Fibroblast of skin of abdomen (primary cell): ENCODE measurements at regions not wholly inside any gene's neighbourhood (a gene's known extent, or its start where the extent isn't known, plus 50 kb on each side); places are given as distances from the start of the nearest gene placed in this dataset.
"Not testable (repeated sequence)": the region's sequence is repeated elsewhere in the genome, so short reads cannot be mapped to it uniquely, and the experiment has no call there.

Source experiments
- DNase-seq: peaks from one replicate; pipeline ENCODE4 v3.0.0-alpha.2; 2013

- peak; percentile 31 for DNase-seq
Observed at GRCh38 chr22:35475545-35475944, 65.1 kb upstream of the RASD2 start.

GRCh38 chr22:35476341-35476740 lies 64.3 kb upstream of the RASD2 start:
- peak; percentile 15 for DNase-seq

- peak; percentile 95 for DNase-seq
Observed at GRCh38 chr22:35477911-35478582, 62.6 kb upstream of the RASD2 start.

GRCh38 chr22:35478633-35479107 lies 62.0 kb upstream of the RASD2 start:
- DNase-seq = no peak

- DNase-seq = no peak
Observed at GRCh38 chr22:35479359-35479758, 61.3 kb upstream of the RASD2 start.

- peak; percentile 65 for DNase-seq
Observed at GRCh38 chr22:35479985-35480550, 60.6 kb upstream of the RASD2 start.

- DNase-seq = peak; percentile 27
Observed at GRCh38 chr22:35480627-35481550, 59.7 kb upstream of the RASD2 start.

GRCh38 chr22:35482311-35482710 lies 58.3 kb upstream of the RASD2 start:
- DNase-seq = no peak

- no peak for DNase-seq
Observed at GRCh38 chr22:35482974-35483373, 57.7 kb upstream of the RASD2 start.

GRCh38 chr22:35483730-35484129 lies 56.9 kb upstream of the RASD2 start:
- DNase-seq = no peak

GRCh38 chr22:35484651-35485556 lies 55.7 kb upstream of the RASD2 start:
- peak; percentile 56 for DNase-seq

GRCh38 chr22:35486116-35486631 lies 54.5 kb upstream of the RASD2 start:
- no peak for DNase-seq

GRCh38 chr22:35487623-35488022 lies 53.0 kb upstream of the RASD2 start:
- DNase-seq = not testable (repeated sequence)

GRCh38 chr22:35488513-35488912 lies 52.1 kb upstream of the RASD2 start:
- DNase-seq = no peak

GRCh38 chr22:35489239-35489638 lies 51.4 kb upstream of the RASD2 start:
- DNase-seq = no peak
